ENCODE measurements at regions not wholly inside any gene's neighbourhood (a gene's known extent, or its start where the extent isn't known, plus 50 kb on each side); places are given as distances from the start of the nearest gene placed in this dataset.
A peak's percentile ranks its signal among the peaks of the same experiment; 100 is the strongest.

- Histone ChIP-seq H3K4me3 (no peak overlapping the region), H3K27me3 (no peaks in the 10 kb centered on the region), H3K27ac (no peak overlapping the region), H3K4me1 (no peaks in the 10 kb centered on the region), H3K9me3 (no peaks in the 10 kb centered on the region), H3K36me3 (no peaks in the 10 kb centered on the region)
- ATAC-seq, result no peak
- no peak for DNase-seq
- no peak for TF ChIP-seq CTCF (IDR thresholded peaks at IDR 0.05)
- intact Hi-C loops (cut with DNase I), result no loop called here
These were observed 209.0 kb upstream of the ZMIZ1 start for GRCh38 chr10:78859769-78860168.

GRCh38 chr10:78860260-78860914 lies 208.4 kb upstream of the ZMIZ1 start:
- Histone ChIP-seq H3K4me1 (no peaks in the 10 kb centered on the region), H3K27ac (no peak overlapping the region), H3K27me3 (no peaks in the 10 kb centered on the region), H3K9me3 (no peaks in the 10 kb centered on the region), H3K36me3 (no peaks in the 10 kb centered on the region), H3K4me3 (no peak overlapping the region)
- ATAC-seq, result no peak
- TF ChIP-seq CTCF (IDR thresholded peaks at IDR 0.05), result no peak
- DNase-seq, result no peak
- intact Hi-C loops (cut with DNase I), result no loop called here

GRCh38 chr10:78861529-78862327 lies 207.0 kb upstream of the ZMIZ1 start:
- Histone ChIP-seq H3K4me1 (no peaks in the 10 kb centered on the region), H3K4me3 (no peak overlapping the region), H3K36me3 (no peaks in the 10 kb centered on the region), H3K27ac (no peak overlapping the region), H3K27me3 (no peaks in the 10 kb centered on the region), H3K9me3 (no peaks in the 10 kb centered on the region)
- DNase-seq (peak in 1 of 4 donors; percentile 33), ATAC-seq (no peak)
- intact Hi-C loops (cut with DNase I), result no loop called here
- TF ChIP-seq CTCF (IDR thresholded peaks at IDR 0.05), result no peak

GRCh38 chr10:78862328-78862640 lies 206.5 kb upstream of the ZMIZ1 start:
- Histone ChIP-seq H3K4me3 (no peak overlapping the region), H3K36me3 (no peaks in the 10 kb centered on the region), H3K4me1 (no peaks in the 10 kb centered on the region), H3K9me3 (no peaks in the 10 kb centered on the region), H3K27ac (no peak overlapping the region), H3K27me3 (no peaks in the 10 kb centered on the region)
- no peak for ATAC-seq
- DNase-seq, result no peak
- intact Hi-C loops (cut with DNase I), result no loop called here
- TF ChIP-seq CTCF (IDR thresholded peaks at IDR 0.05), result no peak

GRCh38 chr10:78863140-78863905 lies 205.4 kb upstream of the ZMIZ1 start:
- Histone ChIP-seq H3K27ac (no peak overlapping the region), H3K27me3 (no peaks in the 10 kb centered on the region), H3K36me3 (no peaks in the 10 kb centered on the region), H3K9me3 (no peaks in the 10 kb centered on the region), H3K4me3 (no peak overlapping the region), H3K4me1 (no peaks in the 10 kb centered on the region)
- TF ChIP-seq CTCF (IDR thresholded peaks at IDR 0.05), result no peak
- DNase-seq, result peak in 1 of 4 donors; percentile 35
- intact Hi-C loops (cut with DNase I), result no loop called here
- ATAC-seq, result no peak

Data from left lung (tissue), 4 donors.